ENCODE measurements at regions not wholly inside any gene's neighbourhood (a gene's known extent, or its start where the extent isn't known, plus 50 kb on each side); places are given as distances from the start of the nearest gene placed in this dataset.

GRCh38 chr17:5793157-5793556 is 208.8 kb upstream of the NLRP1 start:
- H2BK20ac ChIP-seq (ENCODE audit: low read depth, low read length, poor library complexity, severe bottlenecking), result no peak overlapping the region
- H2BK5ac ChIP-seq (ENCODE audit: insufficient read length, low read length), result no peak overlapping the region
- no peaks in the 10 kb centered on the region for H3K9me3 ChIP-seq (ENCODE audit: control insufficient read depth, low read depth, low read length)
- H2BK120ac ChIP-seq (ENCODE audit: low read depth, low read length, poor library complexity, severe bottlenecking), result no peak overlapping the region
- H3K36me3 Mint-ChIP-seq (ENCODE audit: insufficient read depth in 1 of 3, low read depth in 3 of 3), result peaks cover 6 to 11% (median 9%) of the 10 kb centered on the region in 3 experiments
- TF ChIP-seq CTCF (conservative IDR thresholded peaks at IDR 0.05), result peak; percentile 54
- H4K20me1 ChIP-seq (ENCODE audit: control insufficient read depth, insufficient read depth, insufficient read length), result no peaks in the 10 kb centered on the region
- DNase-seq, result no peak
- H3K27ac Mint-ChIP-seq, result no peak overlapping the region
- WGBS (ENCODE audit: extremely low coverage, insufficient read length, low lambda C conversion rate), result no CpG with 5 or more reads among the region's 4 CpGs
- no peaks in the 10 kb centered on the region for H3K23me2 ChIP-seq (ENCODE audit: insufficient read length, low read depth, low read length, poor library complexity, severe bottlenecking)
- peaks cover 8 to 11% of the 10 kb centered on the region in 2 experiments for H3K9me3 Mint-ChIP-seq
- peaks cover 29 to 36% of the 10 kb centered on the region in 2 experiments for H3K4me1 Mint-ChIP-seq
- H3K9ac ChIP-seq (ENCODE audit: extremely low read depth, insufficient read length, low read length), result no peak overlapping the region
- no peak overlapping the region for H4K5ac ChIP-seq (ENCODE audit: insufficient read length, low read depth, low read length)
- no peak overlapping the region for H3K4ac ChIP-seq (ENCODE audit: low read depth, low read length)
- H2BK15ac ChIP-seq (ENCODE audit: low read depth, low read length), result no peak overlapping the region
- no peak overlapping the region for H4K91ac ChIP-seq (ENCODE audit: insufficient read length, low read depth, low read length)
- H3K18ac ChIP-seq (ENCODE audit: insufficient read length, low read depth, low read length), result no peak overlapping the region
- H4K8ac ChIP-seq (replicated peaks; ENCODE audit: insufficient read length, low read depth, low read length), result no peak overlapping the region
- H3K4me1 ChIP-seq (ENCODE audit: insufficient read depth, low read length), result peaks cover 3% of the 10 kb centered on the region; the same call in 1 of the 2 replicates
- no peak overlapping the region for H3T11ph ChIP-seq (ENCODE audit: low read length)
- no peak overlapping the region for H2AFZ ChIP-seq (ENCODE audit: low read length)
- no peak overlapping the region for H2AK5ac ChIP-seq (ENCODE audit: insufficient read length, low read length)
- peaks cover 16% of the 10 kb centered on the region for H3K27me3 Mint-ChIP-seq (ENCODE audit: low read depth)
- H3K4me2 ChIP-seq (ENCODE audit: insufficient read depth, insufficient read length, low read length), result no peak overlapping the region
- H2BK12ac ChIP-seq (ENCODE audit: insufficient read length, low read depth, low read length), result no peak overlapping the region
- H3K4me3 Mint-ChIP-seq, result no peak overlapping the region
- no peak overlapping the region for H3K14ac ChIP-seq (ENCODE audit: insufficient read depth, low read length)
- no peaks in the 10 kb centered on the region for H3K27me3 ChIP-seq (ENCODE audit: insufficient read depth, low read length)
- no peak overlapping the region for H3K23ac ChIP-seq (ENCODE audit: insufficient read length, low read depth, low read length)
- no peaks in the 10 kb centered on the region for H3K79me1 ChIP-seq (ENCODE audit: insufficient read depth, low read depth, low read length, poor library complexity, severe bottlenecking)
- no peak overlapping the region for H3K56ac ChIP-seq (ENCODE audit: insufficient read length, low read depth, low read length)
- H3K79me2 ChIP-seq (ENCODE audit: insufficient read depth, low read length), result no peaks in the 10 kb centered on the region
- no peak overlapping the region for H3K27ac ChIP-seq (ENCODE audit: insufficient read length, low read depth, low read length)
